AG09319 (cell line): ENCODE measurements at regions not wholly inside any gene's neighbourhood (a gene's known extent, or its start where the extent isn't known, plus 50 kb on each side); places are given as distances from the start of the nearest gene placed in this dataset.

ENCODE experiments used
- DNase-seq: peaks from one replicate; pipeline ENCODE4 v3.0.0-alpha.2; 2010; ENCODE audit warnings: low read depth; ENCODE audit errors: extremely low read depth
- CTCF ChIP-seq: IDR thresholded peaks from 2 replicates; pipeline ENCODE4 v1.5.1; 2011; ENCODE audit warnings: low read depth, mild to moderate bottlenecking, inconsistent platforms, low read length, moderate library complexity

DNA sequence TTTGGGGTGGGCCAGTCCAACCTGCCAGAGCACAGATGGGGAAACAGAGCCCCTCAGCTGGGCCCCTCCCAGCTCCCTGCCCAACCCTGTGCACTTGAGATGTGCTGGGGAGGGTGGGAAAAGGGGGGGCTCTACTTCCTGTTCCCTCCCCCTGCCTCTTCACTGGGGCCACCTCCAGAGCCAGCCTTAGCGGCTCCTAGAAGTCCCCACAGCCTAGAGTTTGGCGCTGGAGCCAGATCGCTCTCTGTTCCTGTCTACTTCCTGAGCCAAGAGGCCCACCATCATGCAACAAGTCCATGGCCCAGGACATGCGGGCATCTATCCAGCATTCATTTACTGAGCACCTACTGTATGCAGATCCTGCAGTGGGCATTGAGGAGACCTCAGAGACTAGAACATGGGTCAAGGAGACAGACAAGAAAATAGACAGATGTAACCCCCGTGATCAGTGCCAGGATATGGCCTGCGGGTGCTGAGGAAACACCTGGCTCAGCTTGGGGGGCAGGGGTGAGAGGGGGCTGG is 144.1 kb downstream of the SYF2 start:
- no peak for TF ChIP-seq CTCF
- no peak for DNase-seq

DNA sequence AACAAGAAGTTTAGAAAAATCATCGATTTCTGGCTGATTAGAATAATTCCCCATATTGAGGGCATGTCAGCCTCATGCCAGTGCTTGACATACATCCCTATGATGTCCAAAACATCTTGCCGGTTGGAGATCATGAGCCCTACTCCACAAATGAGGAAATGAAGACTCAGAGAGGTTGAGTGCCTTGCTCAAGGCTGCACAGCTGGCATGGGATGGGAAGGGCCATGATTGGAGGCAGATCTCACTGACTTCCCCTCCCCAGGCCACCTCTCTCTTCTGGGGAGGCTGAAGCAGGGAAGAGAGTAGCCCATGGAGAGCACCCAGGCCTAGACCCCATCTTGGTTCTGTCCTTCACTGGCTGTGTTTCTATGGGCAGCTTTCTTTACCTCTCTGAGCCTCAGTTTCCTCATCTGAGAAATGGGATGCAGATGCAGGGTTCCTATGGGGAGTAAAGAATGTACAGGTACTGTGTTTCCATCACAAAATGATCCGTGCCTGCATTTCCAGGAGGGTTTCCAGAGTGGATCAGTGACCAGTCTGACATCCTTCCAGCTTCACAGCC is 145.7 kb downstream of the SYF2 start:
- no peak for TF ChIP-seq CTCF
- DNase-seq = no peak

- no peak for TF ChIP-seq CTCF
- DNase-seq = no peak
Observed at GRCh38 chr1:25084407-25084806, 147.9 kb downstream of the SYF2 start.

DNA sequence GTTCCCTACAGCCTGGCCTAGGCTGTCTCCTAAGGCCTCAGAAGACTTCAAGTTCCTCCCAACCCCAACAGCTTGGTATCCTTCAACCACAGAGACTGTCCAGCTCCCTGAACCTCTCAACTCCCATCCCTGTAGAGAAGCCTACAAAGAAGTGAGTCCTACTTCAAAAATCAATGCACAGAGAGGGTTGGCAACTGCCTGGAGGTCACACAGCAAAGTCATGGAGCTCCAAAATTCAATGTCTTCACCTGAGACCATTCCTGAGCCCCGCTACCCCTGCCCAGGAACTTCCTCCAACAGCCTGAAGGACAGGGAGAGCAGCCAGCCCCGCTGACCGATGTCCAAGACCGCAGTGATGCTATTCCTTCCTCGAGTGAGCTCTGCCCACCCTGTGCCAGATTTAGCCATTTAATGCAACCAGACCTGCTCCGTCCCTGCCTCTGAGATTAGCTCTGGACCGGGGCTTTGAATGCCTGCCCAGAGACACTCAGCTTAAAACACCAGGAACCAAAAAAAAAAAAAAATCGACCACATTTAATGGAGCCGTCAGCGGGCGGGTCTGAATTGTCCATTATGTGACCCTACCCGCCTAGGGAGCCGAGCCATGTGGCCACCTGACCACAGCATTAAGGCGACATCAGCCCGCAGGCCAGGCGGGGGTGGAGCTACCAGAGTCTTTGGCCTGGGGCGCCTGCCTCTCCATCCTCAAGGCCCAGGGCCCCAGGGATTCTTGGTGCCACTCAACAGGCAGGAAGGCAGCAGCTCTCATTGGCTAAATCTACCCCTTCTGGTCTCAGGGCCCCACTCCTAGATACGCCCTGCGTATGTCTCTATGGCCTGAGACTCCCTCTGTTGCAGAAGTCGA is 148.6 kb downstream of the SYF2 start:
- no peak for DNase-seq
- TF ChIP-seq CTCF = no peak

DNA sequence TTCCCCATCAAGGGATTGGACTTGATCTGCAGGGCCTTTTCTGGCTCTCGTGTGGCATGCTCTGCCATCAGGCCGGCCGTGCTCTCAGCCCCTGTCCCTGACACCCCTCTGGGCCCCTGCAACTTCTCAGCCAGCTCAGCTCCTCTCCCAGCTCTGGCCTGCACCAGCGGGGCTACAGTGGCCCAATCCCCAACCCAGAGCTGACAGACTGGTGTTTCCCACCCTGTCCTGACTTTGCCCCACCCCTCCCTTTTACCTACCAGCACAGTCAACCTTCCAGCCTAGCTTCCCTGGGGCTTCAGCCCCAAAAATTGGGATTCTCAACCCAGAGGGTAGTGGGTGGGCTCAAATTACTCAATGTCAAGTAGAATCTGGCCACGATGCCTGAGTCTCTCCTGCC is 149.3 kb downstream of the SYF2 start:
- DNase-seq = no peak
- no peak for TF ChIP-seq CTCF

- TF ChIP-seq CTCF = no peak
- no peak for DNase-seq
Observed at GRCh38 chr1:25082216-25082899, 149.9 kb downstream of the SYF2 start.

GRCh38 chr1:25081496-25081895 is 150.8 kb downstream of the SYF2 start:
- DNase-seq = no peak
- TF ChIP-seq CTCF = no peak
